ENCODE measurements at regions not wholly inside any gene's neighbourhood (a gene's known extent, or its start where the extent isn't known, plus 50 kb on each side); places are given as distances from the start of the nearest gene placed in this dataset.

GRCh38 chr1:162970021-162970420, 99.1 kb upstream of the RGS4 start:
- TF ChIP-seq, protein P1, sequence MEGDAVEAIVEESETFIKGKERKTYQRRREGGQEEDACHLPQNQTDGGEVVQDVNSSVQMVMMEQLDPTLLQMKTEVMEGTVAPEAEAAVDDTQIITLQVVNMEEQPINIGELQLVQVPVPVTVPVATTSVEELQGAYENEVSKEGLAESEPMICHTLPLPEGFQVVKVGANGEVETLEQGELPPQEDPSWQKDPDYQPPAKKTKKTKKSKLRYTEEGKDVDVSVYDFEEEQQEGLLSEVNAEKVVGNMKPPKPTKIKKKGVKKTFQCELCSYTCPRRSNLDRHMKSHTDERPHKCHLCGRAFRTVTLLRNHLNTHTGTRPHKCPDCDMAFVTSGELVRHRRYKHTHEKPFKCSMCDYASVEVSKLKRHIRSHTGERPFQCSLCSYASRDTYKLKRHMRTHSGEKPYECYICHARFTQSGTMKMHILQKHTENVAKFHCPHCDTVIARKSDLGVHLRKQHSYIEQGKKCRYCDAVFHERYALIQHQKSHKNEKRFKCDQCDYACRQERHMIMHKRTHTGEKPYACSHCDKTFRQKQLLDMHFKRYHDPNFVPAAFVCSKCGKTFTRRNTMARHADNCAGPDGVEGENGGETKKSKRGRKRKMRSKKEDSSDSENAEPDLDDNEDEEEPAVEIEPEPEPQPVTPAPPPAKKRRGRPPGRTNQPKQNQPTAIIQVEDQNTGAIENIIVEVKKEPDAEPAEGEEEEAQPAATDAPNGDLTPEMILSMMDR (IDR thresholded peaks at IDR 0.05) = no peak
- no peak for TF ChIP-seq POLR2A (IDR thresholded peaks at IDR 0.05)
